Breast epithelium (tissue), 3 donors: ENCODE measurements at regions not wholly inside any gene's neighbourhood (a gene's known extent, or its start where the extent isn't known, plus 50 kb on each side); places are given as distances from the start of the nearest gene placed in this dataset.

Experiments used
- CTCF ChIP-seq, 3 donors: fragments of 450-650 bp; IDR thresholded peaks; one replicate each; pipeline ENCODE4 v1.5.1; 2016 to 2017; ENCODE audit warnings: antibody characterized with exemption in 3 of 3, mild to moderate bottlenecking in 3 of 3, moderate library complexity in 3 of 3
- POLR2A ChIP-seq: fragments of 450-650 bp; IDR thresholded peaks from one replicate; pipeline ENCODE4 v1.6.1; 2016; ENCODE audit warnings: antibody characterized with exemption, mild to moderate bottlenecking, moderate library complexity
- POLR2AphosphoS5 ChIP-seq, 3 donors: sonication (generic); formaldehyde crosslinking; IDR thresholded peaks; one replicate each; pipeline ENCODE4 v1.6.1; 2017; ENCODE audit warnings: antibody characterized with exemption in 3 of 3

- no peak for TF ChIP-seq CTCF (IDR thresholded peaks at IDR 0.05)
- TF ChIP-seq POLR2A: no peak
- TF ChIP-seq POLR2AphosphoS5 (IDR thresholded peaks at IDR 0.05): no peak
These were observed 455.2 kb upstream of the DYNLRB2 start for GRCh38 chr16:80085606-80086005.
